H1 (cell line): ENCODE measurements at regions not wholly inside any gene's neighbourhood (a gene's known extent, or its start where the extent isn't known, plus 50 kb on each side); places are given as distances from the start of the nearest gene placed in this dataset.

ENCODE experiments used
- CTCF ChIA-PET: fragments of 300-600 bp; sonication (Branson Sonifier 250); formaldehyde crosslinking; loops from one replicate; lab custom pipeline; 2021; ENCODE audit not compliant: partially characterized antibody; lab: Charles Lee
- POLR2A ChIA-PET: fragments of 300-600 bp; sonication (Branson Sonifier 250); formaldehyde crosslinking; loops from one replicate; lab custom pipeline; 2021; ENCODE audit warnings: inconsistent platforms; ENCODE audit not compliant: partially characterized antibody; lab: Charles Lee
- DNase-seq, 2 experiments: peaks; one replicate each; pipeline versions ENCODE4 v3.0.0 to v3.0.0-alpha.2; 2010 to 2022; ENCODE audit warnings: low spot score in 2 of 2, low read depth in 1 of 2, mixed read lengths in 1 of 2
- FAIRE-seq: peaks from 2 replicates; lab custom pipeline; 2011; peaks lifted over from hg19 to GRCh38; lab: Jason Lieb, UNC
- H2AFZ ChIP-seq: 2 replicates; pipeline ENCODE4 v1.8.1; 2012; ENCODE audit warnings: low read length, inconsistent platforms
- H2AK5ac ChIP-seq: 2 replicates; pipeline ENCODE4 v1.6.1; 2013; ENCODE audit warnings: low read depth, low read length
- H2BK120ac ChIP-seq: replicated peaks from 2 replicates; pipeline ENCODE3; 2013; ENCODE audit warnings: low read depth, low read length, inconsistent platforms
- H2BK12ac ChIP-seq: 2 replicates; pipeline ENCODE4 v1.6.1; 2013; ENCODE audit warnings: low read depth, low read length
- H2BK15ac ChIP-seq: 2 replicates; pipeline ENCODE4 v1.6.1; 2013; ENCODE audit warnings: low read length
- H2BK20ac ChIP-seq: 2 replicates; pipeline ENCODE4 v1.6.1; 2013; ENCODE audit warnings: low read length
- H2BK5ac ChIP-seq: 2 replicates; pipeline ENCODE4 v1.6.1; 2013; ENCODE audit warnings: low read depth, low read length
- H3K14ac ChIP-seq: 2 replicates; pipeline ENCODE4 v1.6.1; 2013; ENCODE audit warnings: inconsistent platforms; ENCODE audit not compliant: insufficient read length
- H3K18ac ChIP-seq: 2 replicates; pipeline ENCODE4 v1.6.1; 2013; ENCODE audit warnings: low read length; ENCODE audit errors: extremely low read depth
- H3K23ac ChIP-seq: 2 replicates; pipeline ENCODE4 v1.6.1; 2013; ENCODE audit warnings: inconsistent platforms; ENCODE audit not compliant: insufficient read length
- H3K23me2 ChIP-seq: 2 replicates; pipeline ENCODE4 v1.6.1; 2013; ENCODE audit warnings: low read depth, low read length
- H3K27ac ChIP-seq: 2 replicates; pipeline ENCODE4 v1.6.1; 2011; ENCODE audit warnings: low read depth, low read length, inconsistent platforms
- H3K27me3 ChIP-seq, 4 experiments: replicated peaks in 1 of 4; 1 replicate in 1 of 4; 2 replicates in 3 of 4; pipeline versions ENCODE4 v1.6.1 to v1.8.1; 2011 to 2013; ENCODE audit warnings: low read length in 3 of 4, mild to moderate bottlenecking in 3 of 4, inconsistent platforms in 2 of 4, mixed read lengths in 2 of 4, moderate library complexity in 1 of 4; ENCODE audit not compliant: control insufficient read depth in 3 of 4, insufficient read depth in 3 of 4; ENCODE audit errors: extremely low read depth in 1 of 4
- H3K36me3 ChIP-seq, 4 experiments: 2 replicates each; pipeline versions ENCODE4 v1.6.1 to v1.8.1; 2011 to 2013; ENCODE audit warnings: mild to moderate bottlenecking in 4 of 4, low read length in 3 of 4, moderate library complexity in 2 of 4, control low read depth in 1 of 4, inconsistent platforms in 1 of 4; ENCODE audit not compliant: insufficient read depth in 4 of 4, control insufficient read depth in 2 of 4
- H3K4ac ChIP-seq: replicated peaks from 2 replicates; pipeline ENCODE3; 2013; ENCODE audit warnings: low read length, low read depth, mixed read lengths, inconsistent platforms; ENCODE audit not compliant: insufficient read length
- H3K4me1 ChIP-seq, 4 experiments: replicated peaks in 1 of 4; 1 replicate in 1 of 4; 2 replicates in 3 of 4; pipeline versions ENCODE4 v1.6.1 to v1.8.1; 2011 to 2013; ENCODE audit warnings: low read length in 3 of 4, inconsistent platforms in 2 of 4, mixed read lengths in 1 of 4; ENCODE audit not compliant: insufficient read depth in 4 of 4, control insufficient read depth in 3 of 4
- H3K4me2 ChIP-seq, 2 experiments: 2 replicates each; pipeline versions ENCODE4 v1.6.1 to v1.8.1; 2011 to 2013; ENCODE audit warnings: low read depth in 2 of 2, low read length in 2 of 2, control low read depth in 1 of 2, inconsistent platforms in 1 of 2, mild to moderate bottlenecking in 1 of 2; ENCODE audit not compliant: insufficient read depth in 1 of 2
- H3K4me3 ChIP-seq, 4 experiments: fragments of 200-600, 300-600 bp in 1 of 4; sonication (generic), shearing (Covaris generic), sonication (Bioruptor Twin) in 1 of 4; 2 replicates each; pipeline versions ENCODE4 v1.5.1 to v1.8.1; 2011 to 2016; ENCODE audit warnings: low read length in 4 of 4, low read depth in 3 of 4, control low read depth in 2 of 4, inconsistent platforms in 2 of 4, mild to moderate bottlenecking in 2 of 4, mixed read lengths in 1 of 4, moderate library complexity in 1 of 4; ENCODE audit not compliant: insufficient read depth in 2 of 4; ENCODE audit errors: extremely low read depth in 1 of 4
- H3K56ac ChIP-seq: replicated peaks from 2 replicates; pipeline ENCODE3; 2013; ENCODE audit warnings: low read depth, mild to moderate bottlenecking, mixed read lengths, low read length, inconsistent platforms; ENCODE audit not compliant: insufficient read length
- H3K79me1 ChIP-seq: 2 replicates; pipeline ENCODE4 v1.6.1; 2013; ENCODE audit warnings: low read depth, low read length, control low read depth
- H3K79me2 ChIP-seq, 2 experiments: 2 replicates each; pipeline versions ENCODE4 v1.6.1 to v1.8.1; 2012 to 2013; ENCODE audit warnings: low read length in 2 of 2, mild to moderate bottlenecking in 2 of 2, inconsistent platforms in 1 of 2; ENCODE audit not compliant: insufficient read depth in 2 of 2, control insufficient read depth in 1 of 2
- H3K9ac ChIP-seq, 4 experiments: replicated peaks in 1 of 4; 1 replicate in 1 of 4; 2 replicates in 3 of 4; pipeline versions ENCODE4 v1.6.1 to v1.8.1; 2011 to 2013; ENCODE audit warnings: low read depth in 3 of 4, low read length in 3 of 4, control low read depth in 2 of 4, mild to moderate bottlenecking in 2 of 4, moderate library complexity in 2 of 4, inconsistent platforms in 1 of 4; ENCODE audit errors: extremely low read depth in 1 of 4
- H3K9me3 ChIP-seq, 2 experiments: 2 replicates each; pipeline versions ENCODE4 v1.6.1 to v1.8.1; 2012 to 2013; ENCODE audit warnings: mild to moderate bottlenecking in 2 of 2, moderate library complexity in 2 of 2, control low read depth in 1 of 2, inconsistent platforms in 1 of 2, low read depth in 1 of 2, low read length in 1 of 2, mixed read lengths in 1 of 2; ENCODE audit not compliant: insufficient read depth in 2 of 2
- H4K20me1 ChIP-seq, 2 experiments: replicated peaks in 1 of 2; 2 replicates each; pipeline versions ENCODE3 to v1.8.1; 2011 to 2013; ENCODE audit warnings: inconsistent platforms in 2 of 2, low read length in 2 of 2, mild to moderate bottlenecking in 1 of 2; ENCODE audit not compliant: insufficient read depth in 2 of 2, control insufficient read depth in 1 of 2
- H4K5ac ChIP-seq: 2 replicates; pipeline ENCODE4 v1.6.1; 2013; ENCODE audit warnings: low read length, low read depth, mixed read lengths, inconsistent platforms; ENCODE audit not compliant: insufficient read length
- H4K8ac ChIP-seq: 2 replicates; pipeline ENCODE4 v1.8.0; 2013; ENCODE audit warnings: mild to moderate bottlenecking, moderate library complexity, low read length, inconsistent platforms; ENCODE audit not compliant: insufficient read depth; ENCODE audit errors: extremely low read depth
- H4K91ac ChIP-seq: replicated peaks from 2 replicates; pipeline ENCODE3; 2013; ENCODE audit warnings: low read length, mixed read lengths, inconsistent platforms; ENCODE audit not compliant: insufficient read length
- BCL11A ChIP-seq, 2 experiments: IDR thresholded peaks; one replicate each; pipeline ENCODE4 v1.6.1; 2011; ENCODE audit warnings: low read depth in 2 of 2, low read length in 2 of 2, mild to moderate bottlenecking in 2 of 2
- JUN ChIP-seq: IDR thresholded peaks from 2 replicates; pipeline ENCODE4 v1.6.1; 2011; ENCODE audit warnings: low read depth, mild to moderate bottlenecking, improper control_type of control experiment, low read length
- MAFK ChIP-seq: IDR thresholded peaks from 2 replicates; pipeline ENCODE4 v1.6.1; 2012; ENCODE audit warnings: low read depth, mild to moderate bottlenecking, improper control_type of control experiment, low read length
- POU5F1 ChIP-seq: IDR thresholded peaks from 2 replicates; pipeline ENCODE4 v1.6.1; 2011; ENCODE audit warnings: low read depth, mild to moderate bottlenecking, low read length, moderate library complexity
- SRF ChIP-seq: IDR thresholded peaks from 2 replicates; pipeline ENCODE4 v1.6.1; 2011; ENCODE audit warnings: mild to moderate bottlenecking, low read depth, low read length, moderate library complexity
- SUZ12 ChIP-seq: fragments of 200-600 bp; sonication (generic); IDR thresholded peaks from 2 replicates; pipeline ENCODE4 v1.6.1; 2012; ENCODE audit warnings: mild to moderate bottlenecking, inconsistent platforms, low read length, moderate library complexity, mixed read lengths
- ZNF274 ChIP-seq: IDR thresholded peaks from 2 replicates; pipeline ENCODE4 v1.7.0; 2012; ENCODE audit warnings: low read length, borderline replicate concordance; ENCODE audit errors: extremely low read depth
- WGBS, 2 experiments: shearing (Covaris generic) in 1 of 2; methylation state at CpG; one replicate each; pipeline versions ENCODE4 v1.1.6 to v1.1.7; 2013 to 2015; ENCODE audit warnings: low lambda C conversion rate in 2 of 2, mixed read lengths in 2 of 2, inconsistent platforms in 1 of 2, low coverage in 1 of 2, missing lambda C conversion rate in 1 of 2; ENCODE audit not compliant: insufficient replicate concordance in 2 of 2, insufficient coverage in 1 of 2, insufficient read length in 1 of 2; ENCODE audit errors: extremely low coverage in 1 of 2, missing lambda C conversion rate in 1 of 2; 5-methylcytosine and 5-hydroxymethylcytosine counted together

- Histone ChIP-seq H3K27me3 (no peaks in the 10 kb centered on the region), H2BK12ac (no peak overlapping the region), H3K79me1 (no peaks in the 10 kb centered on the region), H4K91ac (no peak overlapping the region), H2AFZ (no peak overlapping the region), H3K4me2 (no peak overlapping the region), H4K8ac (no peak overlapping the region), H3K9me3 (peaks cover 6 to 9% of the 10 kb centered on the region in 2 experiments; a peak in 2 of 4 replicates), H3K36me3 (peaks cover 0 to 3% (median 0%) of the 10 kb centered on the region in 4 experiments; a peak in 1 of 8 replicates), H3K23me2 (no peaks in the 10 kb centered on the region), H3K4me1 (no peaks in the 10 kb centered on the region), H3K4me3 (no peak overlapping the region), H4K20me1 (no peaks in the 10 kb centered on the region), H3K14ac (no peak overlapping the region), H2BK20ac (no peak overlapping the region), H3K4ac (no peak overlapping the region), H3K56ac (no peak overlapping the region), H2BK120ac (no peak overlapping the region), H2BK5ac (no peak overlapping the region), H3K79me2 (no peaks in the 10 kb centered on the region), H3K18ac (no peak overlapping the region), H4K5ac (no peak overlapping the region), H3K23ac (no peak overlapping the region), H3K27ac (no peak overlapping the region), H2AK5ac (no peak overlapping the region), H3K9ac (no peak overlapping the region), H2BK15ac (no peak overlapping the region)
- 48% methylated on average over 2 of the region's 2 CpGs; no CpG with 5 or more reads in 1 of the 2 experiments for WGBS, 2 experiments
- CTCF ChIA-PET = no interaction called here
- FAIRE-seq (no peak), DNase-seq (no peak)
- TF ChIP-seq ZNF274 (no peak), MAFK (no peak), POU5F1 (no peak), SUZ12 (no peak), SRF (no peak), BCL11A (IDR thresholded peaks at IDR 0.05; ENCODE audit: low read depth in 2 of 2, low read length in 2 of 2) (no peak), JUN (no peak)
- POLR2A ChIA-PET = no interaction called here
Observed at GRCh38 chr6:49269190-49269589, 193.9 kb downstream of the MMUT start.
